Left lung (tissue), 4 donors: ENCODE measurements at regions not wholly inside any gene's neighbourhood (a gene's known extent, or its start where the extent isn't known, plus 50 kb on each side); places are given as distances from the start of the nearest gene placed in this dataset.

ENCODE experiments used
- ATAC-seq: fragments of 200-7000 bp; cut with Tn5 transposase; one replicate; pipeline ENCODE4 v1.9.1; 2020; ENCODE audit warnings: moderate library complexity
- DNase-seq, 4 donors: peaks; one replicate each; pipeline ENCODE4 v3.0.0-alpha.2; 2013 to 2020
- H3K27ac ChIP-seq, 2 donors: fragments of 200-600 bp; sonication (generic) in 1 of 2; one replicate each; pipeline versions ENCODE4 v1.5.0 to v1.8.0; 2020 to 2021
- H3K27me3 ChIP-seq, 2 donors: fragments of 200-600 bp; sonication (generic) in 1 of 2; one replicate each; pipeline versions ENCODE4 v1.5.0 to v1.8.0; 2020 to 2021
- H3K36me3 ChIP-seq, 2 donors: fragments of 200-600 bp; sonication (generic) in 1 of 2; one replicate each; pipeline versions ENCODE4 v1.5.0 to v1.8.0; 2020 to 2021
- H3K4me1 ChIP-seq, 2 donors: fragments of 200-600 bp; one replicate each; pipeline ENCODE4 v1.8.0; 2021
- H3K4me3 ChIP-seq, 2 donors: fragments of 200-600 bp; sonication (generic) in 1 of 2; one replicate each; pipeline versions ENCODE4 v1.5.0 to v1.8.0; 2020 to 2021; ENCODE audit warnings: mild to moderate bottlenecking in 1 of 2
- H3K9me3 ChIP-seq, 2 donors: fragments of 200-600 bp; sonication (generic) in 1 of 2; one replicate each; pipeline versions ENCODE4 v1.5.0 to v1.8.0; 2020 to 2021
- intact Hi-C, 2 donors: fragments of 100-400 bp; cut with DNase I; formaldehyde crosslinking; loops; one replicate each; pipeline versions ENCODE4 v1.11.2 to v1.14.2; 2022
- TF ChIP-seq, protein P1 (sequence below), 2 donors: fragments of 200-600 bp; sonication (generic) in 1 of 2; IDR thresholded peaks; one replicate each; pipeline versions ENCODE4 v1.5.0 to v1.8.0; 2021; ENCODE audit warnings: antibody characterized with exemption in 2 of 2
- donor health status: DM: no; HTN: yes; CAD: no.
- donor health status: DM: no; HTN: no; CAD: no.

DNA sequence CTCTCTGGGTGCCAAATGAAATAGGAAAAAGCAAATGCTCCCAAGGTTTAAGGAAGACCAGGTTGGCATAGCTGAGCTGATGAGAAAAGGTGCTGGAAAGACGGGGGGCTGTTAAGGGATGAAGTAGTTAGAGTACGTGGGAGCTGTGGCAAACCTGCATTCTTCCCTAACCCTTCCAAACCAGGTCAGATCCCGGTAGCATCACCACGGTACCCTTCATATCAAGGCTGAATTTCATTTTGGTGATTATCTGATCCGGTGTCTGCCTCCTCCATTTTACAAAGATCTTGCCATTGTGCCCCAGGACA is 68.0 kb upstream of the PIM1 start:
- no peak for DNase-seq
- Histone ChIP-seq H3K36me3 (no peaks in the 10 kb centered on the region), H3K27ac (peak overlapping the region; percentile 84 to 94), H3K9me3 (no peaks in the 10 kb centered on the region), H3K4me1 (peaks cover 11 to 30% of the 10 kb centered on the region in 2 donors), H3K27me3 (no peaks in the 10 kb centered on the region), H3K4me3 (peak overlapping the region in 1 of 2 donors; percentile 37)
- no peak for ATAC-seq
- intact Hi-C loops: no loop called here
- TF ChIP-seq, protein P1, sequence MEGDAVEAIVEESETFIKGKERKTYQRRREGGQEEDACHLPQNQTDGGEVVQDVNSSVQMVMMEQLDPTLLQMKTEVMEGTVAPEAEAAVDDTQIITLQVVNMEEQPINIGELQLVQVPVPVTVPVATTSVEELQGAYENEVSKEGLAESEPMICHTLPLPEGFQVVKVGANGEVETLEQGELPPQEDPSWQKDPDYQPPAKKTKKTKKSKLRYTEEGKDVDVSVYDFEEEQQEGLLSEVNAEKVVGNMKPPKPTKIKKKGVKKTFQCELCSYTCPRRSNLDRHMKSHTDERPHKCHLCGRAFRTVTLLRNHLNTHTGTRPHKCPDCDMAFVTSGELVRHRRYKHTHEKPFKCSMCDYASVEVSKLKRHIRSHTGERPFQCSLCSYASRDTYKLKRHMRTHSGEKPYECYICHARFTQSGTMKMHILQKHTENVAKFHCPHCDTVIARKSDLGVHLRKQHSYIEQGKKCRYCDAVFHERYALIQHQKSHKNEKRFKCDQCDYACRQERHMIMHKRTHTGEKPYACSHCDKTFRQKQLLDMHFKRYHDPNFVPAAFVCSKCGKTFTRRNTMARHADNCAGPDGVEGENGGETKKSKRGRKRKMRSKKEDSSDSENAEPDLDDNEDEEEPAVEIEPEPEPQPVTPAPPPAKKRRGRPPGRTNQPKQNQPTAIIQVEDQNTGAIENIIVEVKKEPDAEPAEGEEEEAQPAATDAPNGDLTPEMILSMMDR (IDR thresholded peaks at IDR 0.05): no peak

DNA sequence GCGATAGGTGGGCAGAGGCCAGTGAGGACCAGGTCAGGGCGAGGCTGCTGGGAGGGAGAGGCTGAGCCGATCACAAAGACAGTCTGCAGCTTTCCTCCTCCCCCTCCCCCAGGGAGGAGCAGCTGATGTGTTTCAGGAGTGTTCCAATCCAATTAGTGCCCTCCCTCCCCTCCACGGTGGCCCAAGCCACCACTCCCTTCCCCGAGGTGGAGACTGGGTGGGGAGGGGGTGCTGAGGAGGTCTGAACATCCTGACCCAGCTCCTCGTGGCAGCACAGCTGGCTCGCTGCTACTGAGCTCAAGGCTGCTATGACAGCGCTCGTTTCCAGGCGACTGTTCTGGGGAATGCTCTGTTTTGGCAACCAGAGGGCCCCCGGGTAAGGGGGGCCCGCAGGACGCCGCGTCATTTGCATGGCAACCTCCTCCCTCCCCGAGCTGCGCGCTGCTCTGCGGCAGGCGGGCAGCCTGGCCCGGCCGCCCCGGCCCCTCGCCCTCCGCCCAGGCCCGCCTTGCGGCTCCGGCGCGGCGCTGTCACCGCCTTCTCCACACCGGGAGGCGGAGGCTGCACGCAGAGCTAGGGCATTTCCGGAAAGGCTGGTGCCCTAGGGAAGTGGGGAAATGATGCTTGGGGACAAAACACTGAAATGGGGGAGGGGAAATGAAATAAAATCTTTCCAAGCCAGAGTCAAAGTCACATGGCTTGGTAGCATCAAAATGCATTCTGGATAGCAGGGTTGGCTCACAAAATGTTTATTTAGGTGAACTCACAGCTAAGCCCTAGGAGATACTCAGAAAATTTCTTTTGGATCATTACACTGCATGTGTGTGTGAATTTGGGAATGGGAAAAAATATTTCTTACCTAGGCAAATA is 67.4 kb upstream of the PIM1 start:
- intact Hi-C loops: no loop called here
- Histone ChIP-seq H3K4me1 (peaks cover 11 to 30% of the 10 kb centered on the region in 2 donors), H3K27ac (peak overlapping the region; percentile 84 to 94), H3K27me3 (no peaks in the 10 kb centered on the region), H3K4me3 (peak overlapping the region; percentile 23 to 37), H3K9me3 (no peaks in the 10 kb centered on the region), H3K36me3 (no peaks in the 10 kb centered on the region)
- DNase-seq (peak; percentile 87 to 95 (median 92)), ATAC-seq (peak; percentile 90)
- TF ChIP-seq, protein P1 (IDR thresholded peaks at IDR 0.05): peak in 1 of 2 donors; percentile 9

DNA sequence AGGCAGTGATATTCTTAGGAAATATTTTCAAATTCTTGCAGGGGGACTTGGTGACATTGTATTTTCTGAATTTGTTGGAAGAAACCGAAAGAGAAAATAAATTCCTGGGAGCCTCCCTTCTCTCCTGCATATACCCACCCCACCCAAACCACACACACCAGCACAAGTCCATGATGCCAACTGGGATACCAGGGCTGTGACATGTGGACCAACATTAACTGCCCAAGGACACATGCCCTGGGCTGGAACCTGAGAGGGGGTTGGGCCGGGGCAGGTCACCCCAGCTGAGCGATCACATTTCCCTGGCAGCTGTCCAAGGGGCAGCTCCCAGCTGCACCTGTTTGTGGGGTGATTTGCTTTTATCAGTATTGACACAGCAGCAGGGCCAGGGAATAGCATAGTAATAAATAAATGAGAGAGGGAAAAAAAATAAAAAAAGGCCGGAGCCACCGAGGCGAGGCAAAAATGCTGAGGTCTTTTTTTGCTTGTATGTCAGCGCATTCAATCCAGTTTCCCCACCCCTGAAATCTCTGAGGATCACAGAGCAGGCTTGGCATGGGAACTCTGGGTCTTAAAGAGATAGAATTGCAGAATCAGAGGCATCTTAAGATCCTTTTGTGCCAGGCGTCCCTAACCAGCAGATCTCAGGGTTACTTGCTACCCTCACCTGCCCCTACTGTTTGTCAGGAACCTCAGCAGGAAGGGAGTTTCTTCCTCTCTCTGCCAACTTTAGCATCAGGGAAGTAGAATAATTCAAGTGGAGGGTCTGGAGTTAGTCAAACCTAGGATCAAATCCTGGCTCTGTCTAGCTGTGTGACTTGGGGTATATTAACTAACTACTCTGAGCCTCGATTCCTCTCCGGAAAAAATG is 66.5 kb upstream of the PIM1 start:
- Histone ChIP-seq H3K4me1 (peaks cover 11 to 30% of the 10 kb centered on the region in 2 donors), H3K36me3 (no peaks in the 10 kb centered on the region), H3K27ac (peak overlapping the region; percentile 84 to 94), H3K27me3 (no peaks in the 10 kb centered on the region), H3K9me3 (no peaks in the 10 kb centered on the region), H3K4me3 (peak overlapping the region; percentile 23 to 37)
- TF ChIP-seq, protein P1 (IDR thresholded peaks at IDR 0.05): no peak
- ATAC-seq (peak; percentile 76), DNase-seq (peak; percentile 42 to 86 (median 78))
- intact Hi-C loops: no loop called here

DNA sequence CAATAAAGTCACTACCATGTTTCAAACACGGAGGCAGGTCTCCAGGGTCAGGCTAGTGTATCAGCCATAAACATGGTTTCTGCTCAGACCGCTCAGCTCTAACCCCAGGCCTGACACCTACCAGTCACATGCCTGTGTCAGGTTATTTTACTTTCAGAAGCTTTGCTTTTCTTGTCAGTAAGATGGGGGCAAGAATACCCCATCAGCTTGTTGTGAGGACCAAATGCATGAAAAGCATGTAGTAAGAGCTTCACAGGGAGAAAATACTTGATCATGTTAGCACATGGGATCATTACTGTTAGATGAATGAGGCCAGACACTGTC is 65.2 kb upstream of the PIM1 start:
- Histone ChIP-seq H3K36me3 (no peaks in the 10 kb centered on the region), H3K4me1 (peaks cover 11 to 29% of the 10 kb centered on the region in 2 donors), H3K9me3 (no peaks in the 10 kb centered on the region), H3K27ac (no peak overlapping the region), H3K4me3 (no peak overlapping the region), H3K27me3 (no peaks in the 10 kb centered on the region)
- ATAC-seq (no peak), DNase-seq (no peak)
- intact Hi-C loops: no loop called here
- TF ChIP-seq, protein P1 (IDR thresholded peaks at IDR 0.05): no peak
